Thyroid gland (tissue), 4 donors: ENCODE measurements at regions not wholly inside any gene's neighbourhood (a gene's known extent, or its start where the extent isn't known, plus 50 kb on each side); places are given as distances from the start of the nearest gene placed in this dataset.
A peak's percentile ranks its signal among the peaks of the same experiment; 100 is the strongest.

ENCODE experiments used
- DNase-seq, 2 donors: peaks; one replicate each; pipeline ENCODE4 v3.0.0-alpha.2; 2019
- H3K27ac ChIP-seq, 3 donors: fragments of 200-600 bp; sonication (generic); 1 replicate in 2 of 3; 2 replicates in 1 of 3; pipeline ENCODE4 v1.5.1; 2016 to 2019; ENCODE audit warnings: mild to moderate bottlenecking in 1 of 3, moderate library complexity in 1 of 3
- H3K27me3 ChIP-seq: fragments of 200-600 bp; sonication (generic); one replicate; pipeline ENCODE4 v1.5.1; 2019
- H3K36me3 ChIP-seq, 2 donors: fragments of 200-600 bp; sonication (generic); one replicate each; pipeline ENCODE4 v1.5.1; 2016 to 2019
- H3K4me1 ChIP-seq, 2 donors: fragments of 200-600 bp; sonication (generic); one replicate each; pipeline ENCODE4 v1.5.1; 2017 to 2019
- H3K4me3 ChIP-seq, 3 donors: fragments of 200-600 bp; sonication (generic); replicated peaks in 1 of 3; 1 replicate in 2 of 3; 2 replicates in 1 of 3; pipeline ENCODE4 v1.5.1; 2016; ENCODE audit warnings: mild to moderate bottlenecking in 1 of 3
- H3K9me3 ChIP-seq: fragments of 200-600 bp; sonication (generic); one replicate; pipeline ENCODE4 v1.5.1; 2017
- POLR2A ChIP-seq, 2 donors: fragments of 450-650 bp; IDR thresholded peaks; one replicate each; pipeline ENCODE4 v1.6.1; 2017; ENCODE audit warnings: antibody characterized with exemption in 2 of 2, mild to moderate bottlenecking in 2 of 2, moderate library complexity in 1 of 2
- WGBS, 2 donors: methylation state at CpG; one replicate each; pipeline ENCODE4 v1.1.5; 2017; 5-methylcytosine and 5-hydroxymethylcytosine counted together
- intact Hi-C: fragments of 100-400 bp; cut with DNase I; formaldehyde crosslinking; loops from one replicate; pipeline ENCODE4 v1.15.1; 2023
- TF ChIP-seq, protein P1 (sequence below), 6 experiments: fragments of 200-600 bp in 3 of 6; fragments of 450-650 bp in 3 of 6; sonication (generic) in 3 of 6; IDR thresholded peaks; one replicate each; pipeline ENCODE4 v1.5.1; 2016 to 2019; ENCODE audit warnings: antibody characterized with exemption in 6 of 6, mild to moderate bottlenecking in 2 of 6, inconsistent platforms in 1 of 6, moderate library complexity in 1 of 6

- H3K4me1 ChIP-seq: no peaks in the 10 kb centered on the region
- 45 to 67% methylated on average over 2 of the region's 2 CpGs for WGBS, 2 donors
- DNase-seq: no peak
- H3K36me3 ChIP-seq: no peaks in the 10 kb centered on the region
- H3K4me3 ChIP-seq: no peak overlapping the region
- no peak for TF ChIP-seq POLR2A (IDR thresholded peaks at IDR 0.05)
- TF ChIP-seq, protein P1, sequence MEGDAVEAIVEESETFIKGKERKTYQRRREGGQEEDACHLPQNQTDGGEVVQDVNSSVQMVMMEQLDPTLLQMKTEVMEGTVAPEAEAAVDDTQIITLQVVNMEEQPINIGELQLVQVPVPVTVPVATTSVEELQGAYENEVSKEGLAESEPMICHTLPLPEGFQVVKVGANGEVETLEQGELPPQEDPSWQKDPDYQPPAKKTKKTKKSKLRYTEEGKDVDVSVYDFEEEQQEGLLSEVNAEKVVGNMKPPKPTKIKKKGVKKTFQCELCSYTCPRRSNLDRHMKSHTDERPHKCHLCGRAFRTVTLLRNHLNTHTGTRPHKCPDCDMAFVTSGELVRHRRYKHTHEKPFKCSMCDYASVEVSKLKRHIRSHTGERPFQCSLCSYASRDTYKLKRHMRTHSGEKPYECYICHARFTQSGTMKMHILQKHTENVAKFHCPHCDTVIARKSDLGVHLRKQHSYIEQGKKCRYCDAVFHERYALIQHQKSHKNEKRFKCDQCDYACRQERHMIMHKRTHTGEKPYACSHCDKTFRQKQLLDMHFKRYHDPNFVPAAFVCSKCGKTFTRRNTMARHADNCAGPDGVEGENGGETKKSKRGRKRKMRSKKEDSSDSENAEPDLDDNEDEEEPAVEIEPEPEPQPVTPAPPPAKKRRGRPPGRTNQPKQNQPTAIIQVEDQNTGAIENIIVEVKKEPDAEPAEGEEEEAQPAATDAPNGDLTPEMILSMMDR (IDR thresholded peaks at IDR 0.05): no peak
- no peaks in the 10 kb centered on the region for H3K27me3 ChIP-seq
- intact Hi-C loops: no loop called here
- H3K9me3 ChIP-seq: no peaks in the 10 kb centered on the region
- H3K27ac ChIP-seq: no peak overlapping the region
Observed at GRCh38 chr3:24958271-24958670, 463.6 kb upstream of the THRB start.

- no peaks in the 10 kb centered on the region for H3K9me3 ChIP-seq
- no peak for TF ChIP-seq POLR2A (IDR thresholded peaks at IDR 0.05)
- TF ChIP-seq, protein P1 (IDR thresholded peaks at IDR 0.05): no peak
- intact Hi-C loops: no loop called here
- peaks cover 0 to 1% of the 10 kb centered on the region in 2 donors for H3K4me1 ChIP-seq
- no peak overlapping the region for H3K4me3 ChIP-seq
- no peak overlapping the region for H3K27ac ChIP-seq
- H3K27me3 ChIP-seq: no peaks in the 10 kb centered on the region
- H3K36me3 ChIP-seq: no peaks in the 10 kb centered on the region
- 64 to 74% methylated on average over 3 to 5 of the region's 5 CpGs for WGBS, 2 donors
- DNase-seq: no peak
Observed at GRCh38 chr3:24958910-24959447, 464.3 kb upstream of the THRB start.

- Histone ChIP-seq H3K36me3 (no peaks in the 10 kb centered on the region), H3K4me1 (peaks cover 0 to 3% of the 10 kb centered on the region in 2 donors), H3K27me3 (no peaks in the 10 kb centered on the region), H3K9me3 (no peaks in the 10 kb centered on the region), H3K4me3 (no peak overlapping the region), H3K27ac (no peak overlapping the region)
- TF ChIP-seq, protein P1 (IDR thresholded peaks at IDR 0.05): peak; percentile 18 to 79 (median 59)
- no peak for TF ChIP-seq POLR2A (IDR thresholded peaks at IDR 0.05)
- intact Hi-C loops: loop anchor here (10.0 kb wide), 1 partner anchor 631 kb away; no protein-coding TSS in a partner anchor
- no peak for DNase-seq
- WGBS, 2 donors: 56% methylated on average over 2 of the region's 2 CpGs
Observed at GRCh38 chr3:24963762-24964625, 464.1 kb upstream of the RARB start.

- 88 to 95% methylated on average over 2 of the region's 2 CpGs for WGBS, 2 donors
- TF ChIP-seq, protein P1 (IDR thresholded peaks at IDR 0.05): no peak
- no peak for TF ChIP-seq POLR2A (IDR thresholded peaks at IDR 0.05)
- H3K4me3 ChIP-seq: no peak overlapping the region
- no peaks in the 10 kb centered on the region for H3K9me3 ChIP-seq
- no peaks in the 10 kb centered on the region for H3K27me3 ChIP-seq
- H3K36me3 ChIP-seq: no peaks in the 10 kb centered on the region
- H3K4me1 ChIP-seq: peaks cover 0 to 3% of the 10 kb centered on the region in 2 donors
- intact Hi-C loops: loop anchor here (10.0 kb wide), 1 partner anchor 629 kb away; no protein-coding TSS in a partner anchor
- DNase-seq: no peak
- no peak overlapping the region for H3K27ac ChIP-seq
Observed at GRCh38 chr3:24965706-24966385, 462.2 kb upstream of the RARB start.
